H9 (cell line): ENCODE measurements at regions not wholly inside any gene's neighbourhood (a gene's known extent, or its start where the extent isn't known, plus 50 kb on each side); places are given as distances from the start of the nearest gene placed in this dataset.

ENCODE experiments used
- DNase-seq: peaks from one replicate; pipeline ENCODE4 v3.0.0-alpha.2; 2017
- H2AFZ ChIP-seq: one replicate; pipeline ENCODE4 v1.6.1; 2013; ENCODE audit warnings: mild to moderate bottlenecking, low read length, control low read depth, moderate library complexity
- H2AK5ac ChIP-seq: 2 replicates; pipeline ENCODE4 v1.6.1; 2013; ENCODE audit warnings: low read length, control low read depth, mixed read lengths; ENCODE audit not compliant: insufficient read length
- H2BK120ac ChIP-seq: one replicate; pipeline ENCODE4 v1.6.1; 2013; ENCODE audit warnings: low read depth, mild to moderate bottlenecking, low read length, control low read depth, inconsistent platforms; ENCODE audit not compliant: poor library complexity, severe bottlenecking
- H2BK12ac ChIP-seq: 2 replicates; pipeline ENCODE4 v1.6.1; 2013; ENCODE audit warnings: low read length, control low read depth, mixed read lengths, low read depth; ENCODE audit not compliant: insufficient read length
- H2BK15ac ChIP-seq: 2 replicates; pipeline ENCODE4 v1.6.1; 2013; ENCODE audit warnings: low read depth, low read length, control low read depth
- H2BK20ac ChIP-seq: one replicate; pipeline ENCODE4 v1.6.1; 2013; ENCODE audit warnings: low read depth, mild to moderate bottlenecking, low read length, control low read depth, inconsistent platforms; ENCODE audit not compliant: poor library complexity, severe bottlenecking
- H2BK5ac ChIP-seq: 2 replicates; pipeline ENCODE4 v1.6.1; 2013; ENCODE audit warnings: low read length, control low read depth, mixed read lengths; ENCODE audit not compliant: insufficient read length
- H3K14ac ChIP-seq: 2 replicates; pipeline ENCODE4 v1.6.1; 2013; ENCODE audit warnings: low read length, control low read depth; ENCODE audit not compliant: insufficient read depth
- H3K18ac ChIP-seq: 2 replicates; pipeline ENCODE4 v1.6.1; 2013; ENCODE audit warnings: low read depth, mild to moderate bottlenecking, mixed read lengths, low read length, control low read depth; ENCODE audit not compliant: insufficient read length
- H3K23ac ChIP-seq: 2 replicates; pipeline ENCODE4 v1.6.1; 2013; ENCODE audit warnings: low read length, control low read depth, mixed read lengths, low read depth; ENCODE audit not compliant: insufficient read length
- H3K23me2 ChIP-seq: 2 replicates; pipeline ENCODE4 v1.6.1; 2013; ENCODE audit warnings: low read depth, mild to moderate bottlenecking, mixed read lengths, low read length, control low read depth; ENCODE audit not compliant: insufficient read length, poor library complexity, severe bottlenecking
- H3K27ac ChIP-seq: 2 replicates; pipeline ENCODE4 v1.5.1; 2013; ENCODE audit warnings: low read length, control low read depth, mixed read lengths, low read depth; ENCODE audit not compliant: insufficient read length
- H3K27me3 ChIP-seq: 2 replicates; pipeline ENCODE4 v1.6.1; 2013; ENCODE audit warnings: low read length, control low read depth, inconsistent platforms; ENCODE audit not compliant: insufficient read depth
- H3K4ac ChIP-seq: 2 replicates; pipeline ENCODE4 v1.6.1; 2013; ENCODE audit warnings: low read depth, mild to moderate bottlenecking, control low read depth, inconsistent platforms, low read length, moderate library complexity
- H3K4me1 ChIP-seq: 2 replicates; pipeline ENCODE4 v1.6.1; 2013; ENCODE audit warnings: low read length, control low read depth, inconsistent platforms; ENCODE audit not compliant: insufficient read depth
- H3K4me2 ChIP-seq: 2 replicates; pipeline ENCODE4 v1.6.1; 2013; ENCODE audit warnings: low read length, control low read depth, mixed read lengths; ENCODE audit not compliant: insufficient read length, insufficient read depth
- H3K56ac ChIP-seq: 2 replicates; pipeline ENCODE4 v1.6.1; 2013; ENCODE audit warnings: low read depth, mild to moderate bottlenecking, mixed read lengths, low read length, control low read depth; ENCODE audit not compliant: insufficient read length
- H3K79me1 ChIP-seq: 2 replicates; pipeline ENCODE4 v1.6.1; 2013; ENCODE audit warnings: low read depth, mild to moderate bottlenecking, moderate library complexity, low read length, control low read depth, inconsistent platforms; ENCODE audit not compliant: insufficient read depth, poor library complexity, severe bottlenecking
- H3K79me2 ChIP-seq: 2 replicates; pipeline ENCODE4 v1.6.1; 2013; ENCODE audit warnings: low read length, control low read depth, inconsistent platforms; ENCODE audit not compliant: insufficient read depth
- H3K9ac ChIP-seq: 2 replicates; pipeline ENCODE4 v1.6.1; 2013; ENCODE audit warnings: low read length, control low read depth, mixed read lengths; ENCODE audit not compliant: insufficient read length; ENCODE audit errors: extremely low read depth
- H3K9me3 ChIP-seq: one replicate; pipeline ENCODE4 v1.6.1; 2013; ENCODE audit warnings: low read depth, low read length, inconsistent platforms; ENCODE audit not compliant: control insufficient read depth
- H3T11ph ChIP-seq: one replicate; pipeline ENCODE4 v1.6.1; 2013; ENCODE audit warnings: mild to moderate bottlenecking, low read length, control low read depth, inconsistent platforms
- H4K20me1 ChIP-seq: one replicate; pipeline ENCODE4 v1.6.1; 2013; ENCODE audit not compliant: control insufficient read depth, insufficient read length, insufficient read depth
- H4K5ac ChIP-seq: 2 replicates; pipeline ENCODE4 v1.6.1; 2013; ENCODE audit warnings: low read depth, mild to moderate bottlenecking, mixed read lengths, low read length, control low read depth; ENCODE audit not compliant: insufficient read length
- H4K8ac ChIP-seq: replicated peaks from 2 replicates; pipeline ENCODE4 v1.6.1; 2013; ENCODE audit warnings: low read length, control low read depth, mixed read lengths, low read depth; ENCODE audit not compliant: insufficient read length
- H4K91ac ChIP-seq: 2 replicates; pipeline ENCODE4 v1.6.1; 2013; ENCODE audit warnings: low read depth, mild to moderate bottlenecking, moderate library complexity, mixed read lengths, low read length, control low read depth; ENCODE audit not compliant: insufficient read length
- H3K27ac Mint-ChIP-seq, 3 experiments: 2 replicates in 2 of 3; 3 replicates in 1 of 3; pipeline ENCODE4 v1.8.0; 2020 to 2021; ENCODE audit warnings: mixed read lengths in 3 of 3, mild to moderate bottlenecking in 1 of 3, moderate library complexity in 1 of 3
- H3K27me3 Mint-ChIP-seq: 2 replicates; pipeline ENCODE4 v1.8.0; 2021; ENCODE audit warnings: low read depth, mild to moderate bottlenecking, moderate library complexity, mixed read lengths
- H3K36me3 Mint-ChIP-seq, 3 experiments: 2 replicates in 2 of 3; 3 replicates in 1 of 3; pipeline ENCODE4 v1.8.0; 2020 to 2021; ENCODE audit warnings: low read depth in 3 of 3, mixed read lengths in 3 of 3; ENCODE audit not compliant: insufficient read depth in 1 of 3
- H3K4me1 Mint-ChIP-seq, 2 experiments: 2 replicates each; pipeline ENCODE4 v1.8.0; 2020; ENCODE audit warnings: mixed read lengths in 2 of 2
- H3K4me3 Mint-ChIP-seq, 2 experiments: 2 replicates in 1 of 2; 3 replicates in 1 of 2; pipeline ENCODE4 v1.8.0; 2020 to 2021; ENCODE audit warnings: mild to moderate bottlenecking in 2 of 2, mixed read lengths in 2 of 2, moderate library complexity in 1 of 2
- H3K9me3 Mint-ChIP-seq, 2 experiments: 2 replicates in 1 of 2; 3 replicates in 1 of 2; pipeline ENCODE4 v1.8.0; 2020; ENCODE audit warnings: mild to moderate bottlenecking in 2 of 2, mixed read lengths in 2 of 2, moderate library complexity in 1 of 2
- WGBS: extraction: QIAGEN DNeasy Blood & Tissue Kit; methylation state at CpG from one replicate; pipeline ENCODE4 v1.1.7; 2013; ENCODE audit warnings: missing lambda C conversion rate, low lambda C conversion rate, mixed read lengths; ENCODE audit not compliant: insufficient read length; ENCODE audit errors: extremely low coverage; 5-methylcytosine and 5-hydroxymethylcytosine counted together
- TF ChIP-seq, protein P1 (sequence below): fragments of 200-600 bp; sonication (generic); conservative IDR thresholded peaks from 3 replicates; pipeline ENCODE4 v1.8.0; 2021; ENCODE audit warnings: antibody characterized with exemption, mild to moderate bottlenecking

DNA sequence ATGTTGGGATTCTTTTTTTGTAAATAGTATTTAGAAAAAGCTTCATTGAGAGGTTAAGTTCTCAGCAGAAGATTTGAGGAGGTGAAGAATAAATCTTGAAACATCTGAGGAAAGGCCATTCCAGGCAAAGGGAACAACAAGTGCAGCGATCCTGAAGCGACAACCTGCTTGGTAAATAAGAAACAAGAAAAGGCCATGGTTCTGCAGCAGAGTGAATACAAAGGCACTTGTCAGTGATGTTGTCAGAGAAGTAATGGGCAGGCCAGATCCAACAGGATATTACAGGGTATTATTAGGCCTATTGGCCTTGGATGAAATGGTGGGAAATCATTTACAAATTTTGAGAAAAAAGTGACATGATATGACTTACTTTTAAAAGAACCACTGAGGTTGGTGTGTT, 960.0 kb downstream of the PLA2G4A start:
- H3K27ac ChIP-seq: no peak overlapping the region
- H2BK12ac ChIP-seq: no peak overlapping the region
- no peak overlapping the region for H2BK120ac ChIP-seq
- Mint-ChIP-seq H3K9me3 (peaks cover 4 to 5% of the 10 kb centered on the region in 2 experiments; a peak in 3 of 5 replicates), H3K4me1 (no peaks in the 10 kb centered on the region), H3K4me3 (no peak overlapping the region), H3K27ac (no peak overlapping the region), H3K27me3 (no peaks in the 10 kb centered on the region), H3K36me3 (peaks cover 2 to 5% (median 3%) of the 10 kb centered on the region in 3 experiments; a peak in 4 of 7 replicates)
- H2AK5ac ChIP-seq: no peak overlapping the region
- no CpG with 5 or more reads among the region's 2 CpGs for WGBS
- no peak overlapping the region for H2BK20ac ChIP-seq
- H3K27me3 ChIP-seq: no peaks in the 10 kb centered on the region
- H3K23ac ChIP-seq: no peak overlapping the region
- no peaks in the 10 kb centered on the region for H3K79me1 ChIP-seq
- no peak overlapping the region for H4K8ac ChIP-seq
- H4K5ac ChIP-seq: no peak overlapping the region
- H2BK5ac ChIP-seq: no peak overlapping the region
- no peaks in the 10 kb centered on the region for H3K79me2 ChIP-seq
- H3K23me2 ChIP-seq: no peaks in the 10 kb centered on the region
- H4K91ac ChIP-seq: no peak overlapping the region
- H3K9ac ChIP-seq: no peak overlapping the region
- TF ChIP-seq, protein P1, sequence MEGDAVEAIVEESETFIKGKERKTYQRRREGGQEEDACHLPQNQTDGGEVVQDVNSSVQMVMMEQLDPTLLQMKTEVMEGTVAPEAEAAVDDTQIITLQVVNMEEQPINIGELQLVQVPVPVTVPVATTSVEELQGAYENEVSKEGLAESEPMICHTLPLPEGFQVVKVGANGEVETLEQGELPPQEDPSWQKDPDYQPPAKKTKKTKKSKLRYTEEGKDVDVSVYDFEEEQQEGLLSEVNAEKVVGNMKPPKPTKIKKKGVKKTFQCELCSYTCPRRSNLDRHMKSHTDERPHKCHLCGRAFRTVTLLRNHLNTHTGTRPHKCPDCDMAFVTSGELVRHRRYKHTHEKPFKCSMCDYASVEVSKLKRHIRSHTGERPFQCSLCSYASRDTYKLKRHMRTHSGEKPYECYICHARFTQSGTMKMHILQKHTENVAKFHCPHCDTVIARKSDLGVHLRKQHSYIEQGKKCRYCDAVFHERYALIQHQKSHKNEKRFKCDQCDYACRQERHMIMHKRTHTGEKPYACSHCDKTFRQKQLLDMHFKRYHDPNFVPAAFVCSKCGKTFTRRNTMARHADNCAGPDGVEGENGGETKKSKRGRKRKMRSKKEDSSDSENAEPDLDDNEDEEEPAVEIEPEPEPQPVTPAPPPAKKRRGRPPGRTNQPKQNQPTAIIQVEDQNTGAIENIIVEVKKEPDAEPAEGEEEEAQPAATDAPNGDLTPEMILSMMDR: no peak
- no peak overlapping the region for H3K4ac ChIP-seq
- no peak for DNase-seq
- H3K4me2 ChIP-seq: no peak overlapping the region
- H4K20me1 ChIP-seq: no peaks in the 10 kb centered on the region
- H3K4me1 ChIP-seq: no peaks in the 10 kb centered on the region
- H2AFZ ChIP-seq: no peak overlapping the region
- no peak overlapping the region for H3K56ac ChIP-seq
- H2BK15ac ChIP-seq: no peak overlapping the region
- no peaks in the 10 kb centered on the region for H3K9me3 ChIP-seq
- no peak overlapping the region for H3K18ac ChIP-seq
- no peak overlapping the region for H3K14ac ChIP-seq
- no peak overlapping the region for H3T11ph ChIP-seq
